GM18873 (cell line): ENCODE measurements at regions not wholly inside any gene's neighbourhood (a gene's known extent, or its start where the extent isn't known, plus 50 kb on each side); places are given as distances from the start of the nearest gene placed in this dataset.
"Not testable (repeated sequence)": the region's sequence is repeated elsewhere in the genome, so short reads cannot be mapped to it uniquely, and the experiment has no call there.

Source experiments
- ATAC-seq: cut with Tn5 transposase; IDR thresholded peaks from one replicate; pipeline ENCODE4 v1.9.1; 2021; ENCODE audit warnings: mild to moderate bottlenecking, moderate library complexity, moderate number of reproducible peaks; ENCODE audit not compliant: unreplicated experiment, low FRiP score

GRCh38 chr12:92411687-92412086, 266.0 kb upstream of the BTG1 start:
- no peak for ATAC-seq

GRCh38 chr12:92408072-92408900, 262.6 kb upstream of the BTG1 start:
- ATAC-seq, result no peak

- not testable (repeated sequence) for ATAC-seq
Measured at GRCh38 chr12:92406404-92407070, 260.9 kb upstream of the BTG1 start.

- ATAC-seq, result not testable (repeated sequence)
Measured at GRCh38 chr12:92405801-92406251, 260.2 kb upstream of the BTG1 start.

- ATAC-seq, result no peak
Measured at GRCh38 chr12:92404921-92405320, 259.3 kb upstream of the BTG1 start.

GRCh38 chr12:92404259-92404894, 258.7 kb upstream of the BTG1 start:
- ATAC-seq, result no peak

GRCh38 chr12:92403210-92404175, 257.8 kb upstream of the BTG1 start:
- peak; percentile 95 for ATAC-seq

GRCh38 chr12:92402415-92402814, 256.8 kb upstream of the BTG1 start:
- ATAC-seq, result no peak

GRCh38 chr12:92400006-92400405, 254.4 kb upstream of the BTG1 start:
- peak; percentile 43 for ATAC-seq

GRCh38 chr12:92398565-92399309, 253.1 kb upstream of the BTG1 start:
- no peak for ATAC-seq

- no peak for ATAC-seq
Measured at GRCh38 chr12:92396647-92397252, 251.1 kb upstream of the BTG1 start.

- no peak for ATAC-seq
Measured at GRCh38 chr12:92395322-92395721, 249.7 kb upstream of the BTG1 start.

- no peak for ATAC-seq
Measured at GRCh38 chr12:92394895-92395294, 249.2 kb upstream of the BTG1 start.

- ATAC-seq, result no peak
Measured at GRCh38 chr12:92393504-92393903, 247.9 kb upstream of the BTG1 start.

- not testable (repeated sequence) for ATAC-seq
Measured at GRCh38 chr12:92391726-92392125, 246.1 kb upstream of the BTG1 start.

GRCh38 chr12:92389466-92389865, 243.8 kb upstream of the BTG1 start:
- ATAC-seq, result no peak

- no peak for ATAC-seq
Measured at GRCh38 chr12:92385296-92385695, 239.7 kb upstream of the BTG1 start.

- no peak for ATAC-seq
Measured at GRCh38 chr12:92384571-92384970, 238.9 kb upstream of the BTG1 start.

- ATAC-seq, result no peak
Measured at GRCh38 chr12:92382383-92382878, 236.8 kb upstream of the BTG1 start.
